NB4 (cell line): ENCODE measurements at regions not wholly inside any gene's neighbourhood (a gene's known extent, or its start where the extent isn't known, plus 50 kb on each side); places are given as distances from the start of the nearest gene placed in this dataset.

ENCODE experiments used
- CTCF ChIP-seq: IDR thresholded peaks from one replicate; pipeline ENCODE4 v1.5.1; 2012; ENCODE audit warnings: low read depth, low read length
- POLR2A ChIP-seq: IDR thresholded peaks from 2 replicates; pipeline ENCODE4 v1.6.1; 2011; ENCODE audit warnings: mild to moderate bottlenecking; ENCODE audit not compliant: insufficient read length; ENCODE audit errors: extremely low read depth

- TF ChIP-seq CTCF = no peak
- no peak for TF ChIP-seq POLR2A
These were observed 672.9 kb upstream of the SOX11 start for GRCh38 chr2:5019324-5019723.
